Peyer's patch (tissue), 4 donors: ENCODE measurements at regions not wholly inside any gene's neighbourhood (a gene's known extent, or its start where the extent isn't known, plus 50 kb on each side); places are given as distances from the start of the nearest gene placed in this dataset.

Source experiments
- DNase-seq, 3 donors: peaks; one replicate each; pipeline ENCODE4 v3.0.0-alpha.2; 2017 to 2019
- H3K27ac ChIP-seq, 4 donors: fragments of 200-600 bp; sonication (generic); one replicate each; pipeline ENCODE4 v1.5.1; 2016 to 2019
- H3K27me3 ChIP-seq, 2 donors: fragments of 200-600 bp; sonication (generic); one replicate each; pipeline ENCODE4 v1.5.1; 2019
- H3K36me3 ChIP-seq, 3 donors: fragments of 200-600 bp; sonication (generic); one replicate each; pipeline ENCODE4 v1.5.1; 2016 to 2019
- H3K4me1 ChIP-seq, 4 donors: fragments of 200-600 bp; sonication (generic); one replicate each; pipeline ENCODE4 v1.5.1; 2016 to 2019
- H3K4me3 ChIP-seq, 4 donors: fragments of 200-600 bp; sonication (generic); 1 replicate in 3 of 4; 2 replicates in 1 of 4; pipeline ENCODE4 v1.5.1; 2016 to 2019; ENCODE audit warnings: mild to moderate bottlenecking in 1 of 4
- H3K9me3 ChIP-seq, 4 donors: fragments of 200-600 bp; sonication (generic); one replicate each; pipeline ENCODE4 v1.5.1; 2016 to 2019; ENCODE audit warnings: mild to moderate bottlenecking in 1 of 4
- POLR2A ChIP-seq, 2 donors: fragments of 450-650 bp; IDR thresholded peaks; one replicate each; pipeline ENCODE4 v1.5.1; 2017; ENCODE audit warnings: antibody characterized with exemption in 2 of 2, mild to moderate bottlenecking in 2 of 2, moderate library complexity in 2 of 2
- TF ChIP-seq, protein P1 (sequence below), 6 experiments: fragments of 450-650 bp in 4 of 6; fragments of 200-600 bp in 2 of 6; sonication (generic) in 1 of 6; IDR thresholded peaks; one replicate each; pipeline ENCODE4 v1.5.1; 2017 to 2019; ENCODE audit warnings: antibody characterized with exemption in 6 of 6, mild to moderate bottlenecking in 3 of 6, moderate library complexity in 1 of 6

DNA sequence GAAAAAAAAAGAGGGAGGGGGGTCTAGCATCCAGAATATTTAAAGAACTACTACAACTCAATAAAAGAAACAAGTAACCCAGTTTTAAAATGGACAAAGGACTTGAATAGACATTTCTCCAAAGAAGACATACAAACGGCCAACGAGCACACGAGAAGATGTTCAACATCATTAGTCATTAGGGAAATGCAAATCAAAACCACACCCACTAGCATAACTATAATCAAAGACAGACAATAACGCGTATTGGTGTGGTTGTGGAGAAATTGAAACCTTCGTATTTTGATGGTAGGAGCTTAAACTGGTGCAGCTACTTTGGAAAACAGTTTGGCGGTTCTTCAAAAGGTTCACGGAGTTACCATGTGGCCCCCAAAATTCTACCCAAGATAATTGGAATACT, 64.3 kb upstream of the CAB39 start:
- Histone ChIP-seq H3K27ac (no peak overlapping the region), H3K27me3 (no peaks in the 10 kb centered on the region), H3K4me3 (no peak overlapping the region), H3K9me3 (no peaks in the 10 kb centered on the region), H3K36me3 (no peaks in the 10 kb centered on the region), H3K4me1 (peaks cover 0 to 9% (median 0%) of the 10 kb centered on the region in 4 donors)
- TF ChIP-seq, protein P1, sequence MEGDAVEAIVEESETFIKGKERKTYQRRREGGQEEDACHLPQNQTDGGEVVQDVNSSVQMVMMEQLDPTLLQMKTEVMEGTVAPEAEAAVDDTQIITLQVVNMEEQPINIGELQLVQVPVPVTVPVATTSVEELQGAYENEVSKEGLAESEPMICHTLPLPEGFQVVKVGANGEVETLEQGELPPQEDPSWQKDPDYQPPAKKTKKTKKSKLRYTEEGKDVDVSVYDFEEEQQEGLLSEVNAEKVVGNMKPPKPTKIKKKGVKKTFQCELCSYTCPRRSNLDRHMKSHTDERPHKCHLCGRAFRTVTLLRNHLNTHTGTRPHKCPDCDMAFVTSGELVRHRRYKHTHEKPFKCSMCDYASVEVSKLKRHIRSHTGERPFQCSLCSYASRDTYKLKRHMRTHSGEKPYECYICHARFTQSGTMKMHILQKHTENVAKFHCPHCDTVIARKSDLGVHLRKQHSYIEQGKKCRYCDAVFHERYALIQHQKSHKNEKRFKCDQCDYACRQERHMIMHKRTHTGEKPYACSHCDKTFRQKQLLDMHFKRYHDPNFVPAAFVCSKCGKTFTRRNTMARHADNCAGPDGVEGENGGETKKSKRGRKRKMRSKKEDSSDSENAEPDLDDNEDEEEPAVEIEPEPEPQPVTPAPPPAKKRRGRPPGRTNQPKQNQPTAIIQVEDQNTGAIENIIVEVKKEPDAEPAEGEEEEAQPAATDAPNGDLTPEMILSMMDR (IDR thresholded peaks at IDR 0.05) = no peak
- TF ChIP-seq POLR2A (IDR thresholded peaks at IDR 0.05) = no peak
- DNase-seq = no peak

DNA sequence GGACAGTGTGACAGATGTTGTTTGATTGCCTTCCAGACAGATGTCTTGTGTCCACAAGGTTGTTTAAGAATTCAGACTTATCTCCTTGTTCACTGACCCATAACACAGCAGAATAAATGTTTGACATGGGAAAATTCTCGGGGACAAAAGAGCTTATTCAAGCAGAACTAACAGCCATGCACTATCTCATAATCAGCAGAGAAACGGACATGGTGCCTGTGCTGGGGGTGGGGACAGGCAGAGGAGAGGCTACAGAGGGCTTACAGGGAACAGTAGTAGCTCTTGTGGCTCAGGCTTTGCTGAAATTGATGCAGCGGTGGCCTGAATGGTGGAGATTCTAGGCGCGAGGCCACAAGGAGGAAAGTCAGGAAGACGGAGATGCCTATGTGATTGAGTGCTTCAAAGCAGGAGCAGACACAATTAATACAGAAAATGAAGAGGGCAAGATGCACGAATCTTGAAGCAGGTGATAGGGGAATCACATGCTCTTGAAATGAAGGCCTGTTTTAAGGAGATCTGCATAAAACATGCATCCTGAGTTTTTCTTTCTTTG, 62.0 kb upstream of the CAB39 start:
- no peak for TF ChIP-seq POLR2A (IDR thresholded peaks at IDR 0.05)
- TF ChIP-seq, protein P1 (IDR thresholded peaks at IDR 0.05) = no peak
- no peaks in the 10 kb centered on the region for H3K36me3 ChIP-seq

DNA sequence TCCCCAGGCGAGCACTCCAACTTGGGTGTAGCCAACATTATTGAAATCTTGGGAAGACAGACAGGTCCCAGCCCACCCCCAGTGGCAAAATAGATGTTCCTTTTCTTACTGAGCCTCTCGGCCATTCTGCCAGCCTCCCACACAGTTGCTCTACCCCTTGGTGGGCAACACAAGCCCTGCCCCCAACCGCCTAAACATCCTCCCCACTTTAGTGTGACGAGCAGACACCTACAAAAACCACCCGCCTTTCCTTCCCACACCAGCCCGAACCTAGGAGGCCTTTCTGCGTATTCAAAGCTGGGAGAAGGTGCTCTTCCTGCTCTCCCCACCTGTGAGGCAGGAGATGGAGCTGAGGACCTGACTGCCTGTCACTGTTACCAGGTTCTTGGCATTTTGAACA, 58.6 kb upstream of the CAB39 start:
- no peak overlapping the region for H3K27ac ChIP-seq
- no peaks in the 10 kb centered on the region for H3K27me3 ChIP-seq
- TF ChIP-seq POLR2A (IDR thresholded peaks at IDR 0.05) = no peak
- TF ChIP-seq, protein P1 (IDR thresholded peaks at IDR 0.05) = no peak
- no peaks in the 10 kb centered on the region for H3K36me3 ChIP-seq
- H3K4me1 ChIP-seq = peaks cover 0 to 8% (median 1%) of the 10 kb centered on the region in 4 donors
- H3K9me3 ChIP-seq = no peaks in the 10 kb centered on the region
- DNase-seq = no peak
- H3K4me3 ChIP-seq = no peak overlapping the region

More for the DNA sequence above, 62.0 kb upstream of the CAB39 start:
- no peak for DNase-seq
- Histone ChIP-seq H3K4me1 (no peaks in the 10 kb centered on the region), H3K27me3 (no peaks in the 10 kb centered on the region), H3K4me3 (no peak overlapping the region), H3K27ac (no peak overlapping the region), H3K9me3 (no peaks in the 10 kb centered on the region)

DNA sequence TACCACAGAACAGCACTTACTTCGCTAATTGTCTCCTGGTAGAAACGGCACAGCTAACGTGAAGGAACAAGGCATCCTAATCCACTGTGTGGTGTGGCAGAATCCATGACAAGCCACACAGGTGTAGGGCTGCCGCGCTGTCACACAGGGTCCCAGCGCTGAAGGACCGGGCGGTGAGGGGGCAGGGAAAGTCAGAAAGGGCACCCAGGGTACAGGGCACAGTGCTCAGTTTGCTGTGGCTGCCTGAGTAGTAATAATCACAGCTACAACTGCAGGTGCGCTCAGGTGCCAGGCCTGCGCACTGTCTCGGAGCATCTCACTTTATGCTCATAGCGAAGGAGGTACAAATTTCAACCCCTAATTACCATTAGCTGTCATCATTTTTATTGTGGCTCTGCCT, 55.2 kb upstream of the CAB39 start:
- no peak for DNase-seq
- Histone ChIP-seq H3K9me3 (no peaks in the 10 kb centered on the region), H3K4me1 (peaks cover 0 to 24% (median 14%) of the 10 kb centered on the region in 4 donors), H3K27ac (peak overlapping the region in 1 of 4 donors; percentile 19), H3K36me3 (no peaks in the 10 kb centered on the region), H3K27me3 (no peaks in the 10 kb centered on the region), H3K4me3 (no peak overlapping the region)
- TF ChIP-seq, protein P1 (IDR thresholded peaks at IDR 0.05) = no peak
- no peak for TF ChIP-seq POLR2A (IDR thresholded peaks at IDR 0.05)

DNA sequence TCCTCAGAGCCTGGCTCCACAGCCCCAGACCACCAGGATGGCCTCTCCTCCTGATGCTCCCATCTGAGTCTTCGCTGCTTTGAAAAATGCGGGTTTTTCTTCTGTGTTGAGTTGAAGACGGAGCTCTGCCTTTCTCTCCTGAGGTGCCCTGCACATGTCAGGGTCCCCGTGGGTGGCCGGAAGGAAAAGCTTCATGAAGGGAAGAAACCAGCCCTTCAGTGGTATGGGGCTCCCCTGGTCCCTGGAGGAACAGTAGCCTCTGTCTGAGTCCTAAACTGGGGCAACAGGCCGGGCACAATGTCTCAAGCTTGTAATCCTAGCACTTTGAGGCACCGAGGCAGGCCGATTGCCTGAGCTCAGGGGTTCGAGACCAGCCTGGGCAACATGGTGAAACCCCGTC, 54.7 kb upstream of the CAB39 start:
- no peaks in the 10 kb centered on the region for H3K27me3 ChIP-seq
- no peak for TF ChIP-seq POLR2A (IDR thresholded peaks at IDR 0.05)
- TF ChIP-seq, protein P1 (IDR thresholded peaks at IDR 0.05) = no peak
- no peak for DNase-seq
- no peaks in the 10 kb centered on the region for H3K36me3 ChIP-seq
- H3K9me3 ChIP-seq = no peaks in the 10 kb centered on the region
- peaks cover 0 to 24% (median 14%) of the 10 kb centered on the region in 4 donors for H3K4me1 ChIP-seq
- H3K27ac ChIP-seq = peak overlapping the region in 1 of 4 donors; percentile 19
- no peak overlapping the region for H3K4me3 ChIP-seq

DNA sequence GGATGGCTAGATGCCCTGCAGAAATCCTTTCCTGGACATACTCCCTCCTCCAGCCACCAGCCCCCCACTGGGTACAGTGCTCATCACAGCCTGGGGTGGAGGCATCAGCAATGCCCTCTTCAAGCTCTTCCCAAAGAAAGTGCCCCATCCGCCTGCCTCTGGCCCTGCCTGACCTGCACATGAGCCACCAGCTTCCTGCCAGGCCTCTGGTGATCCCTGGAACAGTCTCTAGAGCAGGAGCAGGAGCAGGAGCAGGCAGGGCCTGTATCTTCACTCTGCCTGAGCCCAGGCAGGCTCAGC, 54.1 kb upstream of the CAB39 start:
- H3K9me3 ChIP-seq = no peaks in the 10 kb centered on the region
- no peaks in the 10 kb centered on the region for H3K27me3 ChIP-seq
- H3K4me3 ChIP-seq = no peak overlapping the region
- TF ChIP-seq, protein P1 (IDR thresholded peaks at IDR 0.05) = no peak
- TF ChIP-seq POLR2A (IDR thresholded peaks at IDR 0.05) = no peak
- H3K4me1 ChIP-seq = peaks cover 0 to 24% (median 14%) of the 10 kb centered on the region in 4 donors
- H3K27ac ChIP-seq = peak overlapping the region in 2 of 4 donors; percentile 19 to 73
- DNase-seq = no peak
- H3K36me3 ChIP-seq = no peaks in the 10 kb centered on the region
